ENCODE measurements at regions not wholly inside any gene's neighbourhood (a gene's known extent, or its start where the extent isn't known, plus 50 kb on each side); places are given as distances from the start of the nearest gene placed in this dataset.

DNA sequence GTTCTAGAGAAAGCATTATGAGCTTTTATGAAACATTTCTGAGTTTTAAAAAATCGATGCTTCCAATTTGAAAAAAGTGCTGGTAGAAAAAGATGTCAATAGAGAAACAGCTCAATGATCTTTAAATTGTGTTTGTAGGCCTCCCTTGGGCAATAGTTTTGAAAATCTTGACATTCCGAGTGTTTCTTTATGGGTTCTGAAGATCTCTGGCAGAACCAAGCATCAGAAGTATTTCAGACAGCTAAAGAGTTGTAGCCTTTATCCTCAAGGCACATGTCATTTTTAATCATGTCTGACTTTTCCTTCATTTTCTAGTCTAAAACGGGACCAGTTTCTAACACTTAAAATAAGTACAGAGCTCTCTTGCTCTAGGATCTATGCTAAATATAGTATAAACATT, 188.1 kb upstream of the CBLB start (continued):
- TF ChIP-seq, protein P1, sequence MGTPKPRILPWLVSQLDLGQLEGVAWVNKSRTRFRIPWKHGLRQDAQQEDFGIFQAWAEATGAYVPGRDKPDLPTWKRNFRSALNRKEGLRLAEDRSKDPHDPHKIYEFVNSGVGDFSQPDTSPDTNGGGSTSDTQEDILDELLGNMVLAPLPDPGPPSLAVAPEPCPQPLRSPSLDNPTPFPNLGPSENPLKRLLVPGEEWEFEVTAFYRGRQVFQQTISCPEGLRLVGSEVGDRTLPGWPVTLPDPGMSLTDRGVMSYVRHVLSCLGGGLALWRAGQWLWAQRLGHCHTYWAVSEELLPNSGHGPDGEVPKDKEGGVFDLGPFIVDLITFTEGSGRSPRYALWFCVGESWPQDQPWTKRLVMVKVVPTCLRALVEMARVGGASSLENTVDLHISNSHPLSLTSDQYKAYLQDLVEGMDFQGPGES (IDR thresholded peaks at IDR 0.05; ENCODE audit: low read depth, low read length): no peak
- TF ChIP-seq, protein P2, sequence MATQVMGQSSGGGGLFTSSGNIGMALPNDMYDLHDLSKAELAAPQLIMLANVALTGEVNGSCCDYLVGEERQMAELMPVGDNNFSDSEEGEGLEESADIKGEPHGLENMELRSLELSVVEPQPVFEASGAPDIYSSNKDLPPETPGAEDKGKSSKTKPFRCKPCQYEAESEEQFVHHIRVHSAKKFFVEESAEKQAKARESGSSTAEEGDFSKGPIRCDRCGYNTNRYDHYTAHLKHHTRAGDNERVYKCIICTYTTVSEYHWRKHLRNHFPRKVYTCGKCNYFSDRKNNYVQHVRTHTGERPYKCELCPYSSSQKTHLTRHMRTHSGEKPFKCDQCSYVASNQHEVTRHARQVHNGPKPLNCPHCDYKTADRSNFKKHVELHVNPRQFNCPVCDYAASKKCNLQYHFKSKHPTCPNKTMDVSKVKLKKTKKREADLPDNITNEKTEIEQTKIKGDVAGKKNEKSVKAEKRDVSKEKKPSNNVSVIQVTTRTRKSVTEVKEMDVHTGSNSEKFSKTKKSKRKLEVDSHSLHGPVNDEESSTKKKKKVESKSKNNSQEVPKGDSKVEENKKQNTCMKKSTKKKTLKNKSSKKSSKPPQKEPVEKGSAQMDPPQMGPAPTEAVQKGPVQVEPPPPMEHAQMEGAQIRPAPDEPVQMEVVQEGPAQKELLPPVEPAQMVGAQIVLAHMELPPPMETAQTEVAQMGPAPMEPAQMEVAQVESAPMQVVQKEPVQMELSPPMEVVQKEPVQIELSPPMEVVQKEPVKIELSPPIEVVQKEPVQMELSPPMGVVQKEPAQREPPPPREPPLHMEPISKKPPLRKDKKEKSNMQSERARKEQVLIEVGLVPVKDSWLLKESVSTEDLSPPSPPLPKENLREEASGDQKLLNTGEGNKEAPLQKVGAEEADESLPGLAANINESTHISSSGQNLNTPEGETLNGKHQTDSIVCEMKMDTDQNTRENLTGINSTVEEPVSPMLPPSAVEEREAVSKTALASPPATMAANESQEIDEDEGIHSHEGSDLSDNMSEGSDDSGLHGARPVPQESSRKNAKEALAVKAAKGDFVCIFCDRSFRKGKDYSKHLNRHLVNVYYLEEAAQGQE (IDR thresholded peaks at IDR 0.05; ENCODE audit: low read depth, low read length): no peak

DNA sequence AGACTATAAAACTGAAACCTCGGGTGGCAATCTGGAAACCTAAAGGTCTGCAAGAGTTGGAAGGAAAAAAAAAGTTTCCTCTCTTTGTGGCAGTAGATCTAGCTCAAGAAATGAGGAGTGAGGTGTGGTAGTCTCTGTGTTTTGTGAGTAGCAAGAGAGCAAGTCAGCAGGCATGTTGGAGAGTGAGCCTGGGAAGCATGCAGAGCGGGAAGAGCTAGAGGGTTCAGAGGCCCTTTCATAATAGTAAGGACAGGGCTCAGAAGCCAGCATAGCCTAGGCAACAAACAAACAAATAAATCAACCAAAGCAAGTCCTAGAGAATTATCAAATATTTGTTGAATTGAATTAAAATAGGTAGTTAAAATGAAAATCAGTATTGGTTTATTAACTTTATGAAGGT, 189.7 kb upstream of the CBLB start:
- H3K27ac ChIP-seq (ENCODE audit: low read depth in 2 of 2, low read length in 1 of 2): no peak overlapping the region
- H4K20me1 ChIP-seq (ENCODE audit: insufficient read depth): no peaks in the 10 kb centered on the region
- no peaks in the 10 kb centered on the region for H3K27me3 ChIP-seq (ENCODE audit: insufficient read depth)
- no peaks in the 10 kb centered on the region for H3F3A ChIP-seq (replicated peaks; ENCODE audit: insufficient read depth)
- H3K4me3 ChIP-seq (ENCODE audit: low read depth in 2 of 2, low read length in 1 of 2): no peak overlapping the region
- POLR2A ChIA-PET: no interaction called here
- CTCF ChIA-PET: no interaction called here
- no peaks in the 10 kb centered on the region for H3K9me3 ChIP-seq
- no peaks in the 10 kb centered on the region for H3K79me2 ChIP-seq (ENCODE audit: insufficient read depth)
- H3K9ac ChIP-seq: no peak overlapping the region
- DNase-seq: no peak
- TF ChIP-seq, protein P3, sequence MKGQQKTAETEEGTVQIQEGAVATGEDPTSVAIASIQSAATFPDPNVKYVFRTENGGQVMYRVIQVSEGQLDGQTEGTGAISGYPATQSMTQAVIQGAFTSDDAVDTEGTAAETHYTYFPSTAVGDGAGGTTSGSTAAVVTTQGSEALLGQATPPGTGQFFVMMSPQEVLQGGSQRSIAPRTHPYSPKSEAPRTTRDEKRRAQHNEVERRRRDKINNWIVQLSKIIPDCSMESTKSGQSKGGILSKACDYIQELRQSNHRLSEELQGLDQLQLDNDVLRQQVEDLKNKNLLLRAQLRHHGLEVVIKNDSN (IDR thresholded peaks at IDR 0.05; ENCODE audit: borderline replicate concordance, low read depth): no peak
- TF ChIP-seq MEF2A (IDR thresholded peaks at IDR 0.05; ENCODE audit: borderline replicate concordance, low read depth) (no peak), POLR2AphosphoS5 (IDR thresholded peaks at IDR 0.05; ENCODE audit: low read depth, low read length) (no peak), NRF1 (IDR thresholded peaks at IDR 0.05; ENCODE audit: low read depth, low read length) (no peak), JUND (IDR thresholded peaks at IDR 0.05) (no peak), RCOR1 (IDR thresholded peaks at IDR 0.05; ENCODE audit: low read length) (no peak), YY1 (IDR thresholded peaks at IDR 0.05; ENCODE audit: low read depth) (no peak), FOXM1 (IDR thresholded peaks at IDR 0.05; ENCODE audit: low read depth) (no peak), MXI1 (IDR thresholded peaks at IDR 0.05; ENCODE audit: low read depth, low read length) (no peak), EP300 (IDR thresholded peaks at IDR 0.05; ENCODE audit: borderline replicate concordance in 1 of 2, low read depth in 1 of 2, low read length in 1 of 2) (no peak), GATA2 (CRISPR knock-in tag; IDR thresholded peaks at IDR 0.05) (no peak), GABPA (IDR thresholded peaks at IDR 0.05; ENCODE audit: low read depth) (no peak)
- TF ChIP-seq, protein P4, sequence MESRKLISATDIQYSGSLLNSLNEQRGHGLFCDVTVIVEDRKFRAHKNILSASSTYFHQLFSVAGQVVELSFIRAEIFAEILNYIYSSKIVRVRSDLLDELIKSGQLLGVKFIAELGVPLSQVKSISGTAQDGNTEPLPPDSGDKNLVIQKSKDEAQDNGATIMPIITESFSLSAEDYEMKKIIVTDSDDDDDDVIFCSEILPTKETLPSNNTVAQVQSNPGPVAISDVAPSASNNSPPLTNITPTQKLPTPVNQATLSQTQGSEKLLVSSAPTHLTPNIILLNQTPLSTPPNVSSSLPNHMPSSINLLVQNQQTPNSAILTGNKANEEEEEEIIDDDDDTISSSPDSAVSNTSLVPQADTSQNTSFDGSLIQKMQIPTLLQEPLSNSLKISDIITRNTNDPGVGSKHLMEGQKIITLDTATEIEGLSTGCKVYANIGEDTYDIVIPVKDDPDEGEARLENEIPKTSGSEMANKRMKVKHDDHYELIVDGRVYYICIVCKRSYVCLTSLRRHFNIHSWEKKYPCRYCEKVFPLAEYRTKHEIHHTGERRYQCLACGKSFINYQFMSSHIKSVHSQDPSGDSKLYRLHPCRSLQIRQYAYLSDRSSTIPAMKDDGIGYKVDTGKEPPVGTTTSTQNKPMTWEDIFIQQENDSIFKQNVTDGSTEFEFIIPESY (IDR thresholded peaks at IDR 0.05; ENCODE audit: borderline replicate concordance, low read depth): no peak
- TF ChIP-seq, protein P5, sequence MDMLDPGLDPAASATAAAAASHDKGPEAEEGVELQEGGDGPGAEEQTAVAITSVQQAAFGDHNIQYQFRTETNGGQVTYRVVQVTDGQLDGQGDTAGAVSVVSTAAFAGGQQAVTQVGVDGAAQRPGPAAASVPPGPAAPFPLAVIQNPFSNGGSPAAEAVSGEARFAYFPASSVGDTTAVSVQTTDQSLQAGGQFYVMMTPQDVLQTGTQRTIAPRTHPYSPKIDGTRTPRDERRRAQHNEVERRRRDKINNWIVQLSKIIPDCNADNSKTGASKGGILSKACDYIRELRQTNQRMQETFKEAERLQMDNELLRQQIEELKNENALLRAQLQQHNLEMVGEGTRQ (IDR thresholded peaks at IDR 0.05; ENCODE audit: borderline replicate concordance, low read depth, low read length): no peak
- no peaks in the 10 kb centered on the region for H3K36me3 ChIP-seq (replicated peaks in 1 of 2; ENCODE audit: control insufficient read depth in 1 of 2, insufficient read depth in 2 of 2, low read length in 1 of 2)
- H3K9me2 ChIP-seq: no peaks in the 10 kb centered on the region
- no peaks in the 10 kb centered on the region for H3K4me1 ChIP-seq (ENCODE audit: control insufficient read depth in 1 of 2, insufficient read depth in 2 of 2, low read depth in 1 of 2, low read length in 1 of 2)
- no peak overlapping the region for H3K4me2 ChIP-seq
- no peak overlapping the region for H2AFZ ChIP-seq (ENCODE audit: low read depth)
- WGBS (ENCODE audit: low lambda C conversion rate): 83% methylated on average over 2 of the region's 2 CpGs

All from SK-N-SH (cell line).